ENCODE measurements at regions not wholly inside any gene's neighbourhood (a gene's known extent, or its start where the extent isn't known, plus 50 kb on each side); places are given as distances from the start of the nearest gene placed in this dataset.

GRCh38 chr1:115426956-115427355 lies 88.9 kb upstream of the NGF start:
- no peak for ATAC-seq
- in situ Hi-C loops (cut with HindIII; ENCODE audit: extremely low pct_ligation_motif_present, low pct_unique_long_range_greater_than_20kb), result no loop called here
- no peak overlapping the region for H3K9ac ChIP-seq (ENCODE audit: insufficient read depth, low read depth, low read length)
- H4K20me1 ChIP-seq (ENCODE audit: insufficient read depth, low read length), result no peaks in the 10 kb centered on the region
- H3K9me3 ChIP-seq (ENCODE audit: low read length), result no peaks in the 10 kb centered on the region
- intact Hi-C loops (cut with micrococcal nuclease; ENCODE audit: unreplicated experiment), result no loop called here
- no peak overlapping the region for H2AFZ ChIP-seq (ENCODE audit: low read length)
- no peak overlapping the region for H3K4me3 ChIP-seq (replicated peaks in 1 of 3; ENCODE audit: insufficient read depth in 1 of 3, low read depth in 2 of 3, low read length in 3 of 3)
- no TSS peak for BruUV-seq (replicated peaks)
- H3K4me2 ChIP-seq (ENCODE audit: low read depth, low read length), result no peak overlapping the region
- CTCF ChIA-PET (ENCODE audit: low intra/inter-chr PET ratio, low total read pairs), result no interaction called here
- no peak overlapping the region for H3K27ac ChIP-seq (ENCODE audit: extremely low read length, insufficient read depth, low read length)
- POLR2A ChIA-PET, result no interaction called here
- H3K79me2 ChIP-seq (ENCODE audit: insufficient read depth, low read length), result no peaks in the 10 kb centered on the region
- H3K27me3 ChIP-seq (ENCODE audit: control insufficient read depth in 1 of 2, insufficient read depth in 2 of 2, low read length in 2 of 2), result no peaks in the 10 kb centered on the region
- TF ChIP-seq NR1H2 (CRISPR knock-in tag; IDR thresholded peaks at IDR 0.05; ENCODE audit: borderline replicate concordance, low read depth) (no peak), SRY (CRISPR knock-in tag; IDR thresholded peaks at IDR 0.05) (no peak), ZNF263 (CRISPR knock-in tag; IDR thresholded peaks at IDR 0.05) (no peak), MEIS1 (CRISPR knock-in tag; IDR thresholded peaks at IDR 0.05; ENCODE audit: borderline replicate concordance) (no peak), BORCS8-MEF2B (CRISPR knock-in tag; IDR thresholded peaks at IDR 0.05) (no peak), BCLAF1 (IDR thresholded peaks at IDR 0.05) (no peak), ZNF557 (CRISPR knock-in tag; IDR thresholded peaks at IDR 0.05) (no peak), ZNF572 (CRISPR knock-in tag; IDR thresholded peaks at IDR 0.05) (no peak), ZNF337 (CRISPR knock-in tag; IDR thresholded peaks at IDR 0.05; ENCODE audit: borderline replicate concordance, low read depth) (no peak), SCMH1 (CRISPR knock-in tag; IDR thresholded peaks at IDR 0.05; ENCODE audit: borderline replicate concordance) (no peak), RARG (CRISPR knock-in tag; IDR thresholded peaks at IDR 0.05; ENCODE audit: low read depth) (no peak), HNF4G (IDR thresholded peaks at IDR 0.05; ENCODE audit: borderline replicate concordance, low read depth, low read length) (no peak), HNF4G (CRISPR knock-in tag; IDR thresholded peaks at IDR 0.05; ENCODE audit: borderline replicate concordance, low read depth) (no peak), SP140L (CRISPR knock-in tag; IDR thresholded peaks at IDR 0.05; ENCODE audit: borderline replicate concordance) (no peak), ZNF615 (CRISPR knock-in tag; IDR thresholded peaks at IDR 0.05; ENCODE audit: borderline replicate concordance) (no peak), ZNF121 (CRISPR knock-in tag; IDR thresholded peaks at IDR 0.05) (no peak), ZBTB1 (CRISPR knock-in tag; IDR thresholded peaks at IDR 0.05; ENCODE audit: borderline replicate concordance) (no peak)
- TF ChIP-seq, protein P1, sequence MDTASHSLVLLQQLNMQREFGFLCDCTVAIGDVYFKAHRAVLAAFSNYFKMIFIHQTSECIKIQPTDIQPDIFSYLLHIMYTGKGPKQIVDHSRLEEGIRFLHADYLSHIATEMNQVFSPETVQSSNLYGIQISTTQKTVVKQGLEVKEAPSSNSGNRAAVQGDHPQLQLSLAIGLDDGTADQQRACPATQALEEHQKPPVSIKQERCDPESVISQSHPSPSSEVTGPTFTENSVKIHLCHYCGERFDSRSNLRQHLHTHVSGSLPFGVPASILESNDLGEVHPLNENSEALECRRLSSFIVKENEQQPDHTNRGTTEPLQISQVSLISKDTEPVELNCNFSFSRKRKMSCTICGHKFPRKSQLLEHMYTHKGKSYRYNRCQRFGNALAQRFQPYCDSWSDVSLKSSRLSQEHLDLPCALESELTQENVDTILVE (CRISPR knock-in tag; IDR thresholded peaks at IDR 0.05), result no peak
- no peak for FAIRE-seq
- no peaks in the 10 kb centered on the region for H3K36me3 ChIP-seq (replicated peaks in 1 of 2; ENCODE audit: control insufficient read depth in 1 of 2, insufficient read depth in 2 of 2, low read length in 2 of 2)
- 56% methylated on average over 5 of the region's 5 CpGs for WGBS (ENCODE audit: low lambda C conversion rate)
- H3K4me1 ChIP-seq (ENCODE audit: insufficient read depth, low read length), result no peaks in the 10 kb centered on the region
- no peak for DNase-seq (ENCODE audit: low spot score)

Data from HepG2 (cell line).